ENCODE measurements at regions not wholly inside any gene's neighbourhood (a gene's known extent, or its start where the extent isn't known, plus 50 kb on each side); places are given as distances from the start of the nearest gene placed in this dataset.

DNA sequence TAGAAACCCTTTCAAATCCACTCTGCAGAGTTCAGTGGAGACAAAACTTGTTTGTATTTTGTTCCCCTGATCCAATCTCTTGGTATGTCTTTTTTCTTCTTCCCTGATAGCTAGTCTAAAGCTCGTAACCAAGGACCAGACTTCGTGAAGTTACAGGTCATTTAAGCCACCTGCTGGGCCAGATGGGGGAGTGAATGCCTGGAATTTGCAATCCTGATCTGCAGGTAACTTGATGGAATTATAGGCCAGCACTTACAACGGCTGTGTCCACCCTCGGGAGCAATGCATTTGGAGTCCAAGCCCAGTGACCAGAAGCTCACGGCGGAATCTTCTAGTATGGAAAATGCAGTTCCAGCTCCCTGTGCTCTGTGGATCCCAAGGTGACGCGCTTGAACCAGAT lies 566.9 kb downstream of the TCERG1L start:
- no peak for TF ChIP-seq ZFX (IDR thresholded peaks at IDR 0.05)
- no peak for TF ChIP-seq CTCF (conservative IDR thresholded peaks at IDR 0.05)

DNA sequence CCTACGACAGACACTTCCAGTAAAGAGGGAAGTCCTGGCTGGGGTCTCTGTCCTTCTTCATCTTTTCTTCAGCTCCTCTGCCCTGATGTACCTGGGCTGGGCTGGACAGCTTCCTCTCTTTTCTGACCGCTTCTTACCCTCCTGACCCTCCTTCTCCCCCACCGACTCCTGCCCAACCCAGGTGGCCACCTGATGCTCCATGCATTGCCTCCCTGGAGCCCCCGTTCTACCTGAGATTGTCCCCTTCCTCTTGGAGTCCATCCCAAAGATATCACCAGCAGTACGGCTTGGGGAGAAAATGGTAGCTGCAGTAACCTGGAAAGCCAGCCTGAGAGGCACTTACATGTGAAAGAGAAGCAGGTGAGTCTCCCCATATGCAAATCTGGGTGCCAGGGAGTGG lies 566.3 kb downstream of the TCERG1L start:
- H3K27ac ChIP-seq = no peak overlapping the region
- TF ChIP-seq ZFX (IDR thresholded peaks at IDR 0.05) (no peak), CTCF (conservative IDR thresholded peaks at IDR 0.05) (no peak)

More for the DNA sequence above, 566.9 kb downstream of the TCERG1L start:
- no peak overlapping the region for H3K27ac ChIP-seq

GRCh38 chr10:130745821-130746220 lies 565.7 kb downstream of the TCERG1L start:
- no peak overlapping the region for H3K27ac ChIP-seq
- TF ChIP-seq CTCF (conservative IDR thresholded peaks at IDR 0.05) (no peak), ZFX (IDR thresholded peaks at IDR 0.05) (no peak)

DNA sequence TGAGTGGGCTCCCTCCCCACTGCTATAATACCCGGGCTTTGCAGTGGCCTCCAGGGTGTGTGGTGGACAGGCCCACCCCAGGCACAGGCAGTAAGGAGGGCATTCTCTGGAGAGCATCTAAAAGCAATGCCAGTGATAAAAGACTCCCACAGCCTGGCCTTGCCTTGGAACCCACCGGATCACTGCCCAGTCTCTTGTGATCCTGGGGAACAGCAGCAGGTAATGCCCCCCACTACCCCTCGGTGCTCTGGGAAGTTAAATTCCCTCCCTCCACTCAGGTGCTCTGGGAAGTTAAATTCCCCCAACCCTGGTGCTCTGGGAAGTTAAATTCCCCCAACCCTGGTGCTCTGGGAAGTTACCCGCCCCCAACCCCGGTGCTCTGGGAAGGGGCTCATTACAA lies 565.2 kb downstream of the TCERG1L start:
- no peak overlapping the region for H3K27ac ChIP-seq
- TF ChIP-seq ZFX (IDR thresholded peaks at IDR 0.05) = no peak
- TF ChIP-seq CTCF (conservative IDR thresholded peaks at IDR 0.05) = no peak

GRCh38 chr10:130747356-130747755 lies 564.2 kb downstream of the TCERG1L start:
- TF ChIP-seq CTCF (conservative IDR thresholded peaks at IDR 0.05) (no peak), ZFX (IDR thresholded peaks at IDR 0.05) (no peak)
- no peak overlapping the region for H3K27ac ChIP-seq

GRCh38 chr10:130747946-130748345 lies 563.6 kb downstream of the TCERG1L start:
- H3K27ac ChIP-seq = no peak overlapping the region
- no peak for TF ChIP-seq ZFX (IDR thresholded peaks at IDR 0.05)
- no peak for TF ChIP-seq CTCF (conservative IDR thresholded peaks at IDR 0.05)

GRCh38 chr10:130748409-130749057 lies 563.0 kb downstream of the TCERG1L start:
- no peak overlapping the region for H3K27ac ChIP-seq

More at GRCh38 chr10:130748409-130749057, 563.0 kb downstream of the TCERG1L start:
- TF ChIP-seq CTCF (conservative IDR thresholded peaks at IDR 0.05) = no peak
- no peak for TF ChIP-seq ZFX (IDR thresholded peaks at IDR 0.05)
